Keratinocyte (primary cell): ENCODE measurements at regions not wholly inside any gene's neighbourhood (a gene's known extent, or its start where the extent isn't known, plus 50 kb on each side); places are given as distances from the start of the nearest gene placed in this dataset.

Experiments used
- DNase-seq: peaks from one replicate; pipeline ENCODE4 v3.0.0-alpha.2; 2011; ENCODE audit warnings: low read depth, missing footprints, low spot score
- FAIRE-seq: peaks from 2 replicates; lab custom pipeline; 2011; peaks lifted over from hg19 to GRCh38; lab: Jason Lieb, UNC
- H2AFZ ChIP-seq: 2 replicates; pipeline ENCODE4 v1.6.0; 2012; ENCODE audit warnings: low read length, control low read depth, inconsistent platforms; ENCODE audit not compliant: control insufficient read depth
- H3K27ac ChIP-seq: 2 replicates; pipeline ENCODE4 v1.5.1; 2011; ENCODE audit warnings: low read length; ENCODE audit not compliant: control insufficient read depth, insufficient read depth
- H3K27me3 ChIP-seq: 3 replicates; pipeline ENCODE4 v1.6.0; 2011; ENCODE audit warnings: low read length; ENCODE audit not compliant: control insufficient read depth, insufficient read depth; ENCODE audit errors: extremely low read depth
- H3K36me3 ChIP-seq, 2 experiments: 2 replicates in 1 of 2; 3 replicates in 1 of 2; pipeline ENCODE4 v1.5.1; 2011; ENCODE audit warnings: low read length in 2 of 2, mild to moderate bottlenecking in 1 of 2; ENCODE audit not compliant: control insufficient read depth in 2 of 2, insufficient read depth in 2 of 2; ENCODE audit errors: extremely low read depth in 1 of 2
- H3K4me1 ChIP-seq: 3 replicates; pipeline ENCODE4 v1.5.1; 2011; ENCODE audit warnings: low read length; ENCODE audit not compliant: control insufficient read depth, insufficient read depth; ENCODE audit errors: extremely low read depth
- H3K4me2 ChIP-seq: 3 replicates; pipeline ENCODE4 v1.6.0; 2011; ENCODE audit warnings: low read depth, low read length; ENCODE audit not compliant: control insufficient read depth, insufficient read depth; ENCODE audit errors: extremely low read depth
- H3K4me3 ChIP-seq, 3 experiments: fragments of 200-600 bp in 1 of 3; sonication (generic) in 1 of 3; 2 replicates in 2 of 3; 3 replicates in 1 of 3; pipeline ENCODE4 v1.5.1; 2011 to 2016; ENCODE audit warnings: low read length in 3 of 3, mild to moderate bottlenecking in 3 of 3, control low read depth in 2 of 3, inconsistent platforms in 1 of 3, low read depth in 1 of 3, mixed read lengths in 1 of 3, mixed run types in 1 of 3, moderate library complexity in 1 of 3; ENCODE audit not compliant: control insufficient read depth in 2 of 3, insufficient read depth in 2 of 3; ENCODE audit errors: extremely low read depth in 1 of 3
- H3K79me2 ChIP-seq: 2 replicates; pipeline ENCODE4 v1.6.0; 2012; ENCODE audit warnings: low read length; ENCODE audit not compliant: control insufficient read depth, insufficient read depth
- H3K9ac ChIP-seq: 3 replicates; pipeline ENCODE4 v1.6.0; 2011; ENCODE audit warnings: low read length; ENCODE audit not compliant: control insufficient read depth, insufficient read depth; ENCODE audit errors: extremely low read depth
- H3K9me1 ChIP-seq: 3 replicates; pipeline ENCODE4 v1.6.0; 2011; ENCODE audit warnings: low read length; ENCODE audit not compliant: control insufficient read depth, insufficient read depth; ENCODE audit errors: extremely low read depth
- H3K9me3 ChIP-seq: 2 replicates; pipeline ENCODE4 v1.5.1; 2012; ENCODE audit warnings: low read depth, low read length; ENCODE audit not compliant: control insufficient read depth
- H4K20me1 ChIP-seq: 3 replicates; pipeline ENCODE4 v1.6.0; 2011; ENCODE audit warnings: low read length; ENCODE audit not compliant: control insufficient read depth, insufficient read depth; ENCODE audit errors: extremely low read depth
- CTCF ChIP-seq, 3 experiments: IDR thresholded peaks in 1 of 3; conservative IDR thresholded peaks in 1 of 3; optimal IDR thresholded peaks in 1 of 3; 2 replicates in 2 of 3; 3 replicates in 1 of 3; pipeline versions ENCODE3 to v1.5.1; 2011; ENCODE audit warnings: low read length in 3 of 3, mild to moderate bottlenecking in 3 of 3, moderate library complexity in 2 of 3, control low read depth in 1 of 3, inconsistent platforms in 1 of 3; ENCODE audit not compliant: insufficient read depth in 2 of 3; ENCODE audit errors: extremely low read depth in 1 of 3
- EZH2 ChIP-seq: IDR thresholded peaks from one replicate; pipeline ENCODE4 v1.6.1; 2012; ENCODE audit warnings: inconsistent platforms, mild to moderate bottlenecking, low read length, moderate library complexity
- dilution Hi-C: fragments of 300-500 bp; cut with MboI; formaldehyde crosslinking; loops from one replicate; pipeline ENCODE4 v1.7.0; 2020; ENCODE audit warnings: low sequenced_read_pairs; ENCODE audit not compliant: extremely low pct_ligation_motif_present

GRCh38 chr20:52346797-52347196 lies 155.2 kb upstream of the ZFP64 start:
- Histone ChIP-seq H3K27me3 (no peaks in the 10 kb centered on the region), H4K20me1 (no peaks in the 10 kb centered on the region), H2AFZ (no peak overlapping the region), H3K79me2 (no peaks in the 10 kb centered on the region), H3K4me3 (no peak overlapping the region), H3K4me1 (no peaks in the 10 kb centered on the region), H3K36me3 (no peaks in the 10 kb centered on the region), H3K9me1 (no peaks in the 10 kb centered on the region), H3K9me3 (no peaks in the 10 kb centered on the region), H3K27ac (no peak overlapping the region), H3K4me2 (no peak overlapping the region), H3K9ac (no peak overlapping the region)
- dilution Hi-C loops = no loop called here
- no peak for FAIRE-seq
- TF ChIP-seq CTCF (optimal IDR thresholded peaks at IDR 0.05 in 1 of 3, IDR thresholded peaks at IDR 0.05 in 1 of 3, conservative IDR thresholded peaks at IDR 0.05 in 1 of 3; ENCODE audit: extremely low read depth in 1 of 3, insufficient read depth in 2 of 3, low read length in 3 of 3) (no peak), EZH2 (no peak)
- no peak for DNase-seq

GRCh38 chr20:52342913-52343312 lies 151.3 kb upstream of the ZFP64 start:
- H4K20me1 ChIP-seq = no peaks in the 10 kb centered on the region
- no peak overlapping the region for H2AFZ ChIP-seq
- dilution Hi-C loops = no loop called here
- FAIRE-seq = no peak
- TF ChIP-seq EZH2 (no peak), CTCF (optimal IDR thresholded peaks at IDR 0.05 in 1 of 3, IDR thresholded peaks at IDR 0.05 in 1 of 3, conservative IDR thresholded peaks at IDR 0.05 in 1 of 3; ENCODE audit: extremely low read depth in 1 of 3, insufficient read depth in 2 of 3, low read length in 3 of 3) (no peak)
- DNase-seq = no peak
- H3K9me1 ChIP-seq = no peaks in the 10 kb centered on the region
- H3K27ac ChIP-seq = no peak overlapping the region
- no peaks in the 10 kb centered on the region for H3K36me3 ChIP-seq
- H3K9ac ChIP-seq = no peak overlapping the region
- no peak overlapping the region for H3K4me2 ChIP-seq
- H3K9me3 ChIP-seq = no peaks in the 10 kb centered on the region
- H3K27me3 ChIP-seq = no peaks in the 10 kb centered on the region
- no peak overlapping the region for H3K4me3 ChIP-seq
- H3K79me2 ChIP-seq = no peaks in the 10 kb centered on the region
- H3K4me1 ChIP-seq = no peaks in the 10 kb centered on the region
